Hepatocyte (in vitro differentiated cells): ENCODE measurements at regions not wholly inside any gene's neighbourhood (a gene's known extent, or its start where the extent isn't known, plus 50 kb on each side); places are given as distances from the start of the nearest gene placed in this dataset.

Source experiments
- EZH2 ChIP-seq: fragments of 200-600 bp; sonication (generic); IDR thresholded peaks from 2 replicates; pipeline ENCODE4 v1.6.1; 2016; ENCODE audit warnings: antibody characterized with exemption, mild to moderate bottlenecking, borderline replicate concordance
- EZH2phosphoT487 ChIP-seq: fragments of 200-600 bp; sonication (generic); IDR thresholded peaks from one replicate; pipeline ENCODE4 v1.6.1; 2018; ENCODE audit warnings: antibody characterized with exemption, mild to moderate bottlenecking, low read depth, moderate library complexity; ENCODE audit not compliant: unreplicated experiment, severe bottlenecking
- TF ChIP-seq, protein P1 (sequence below): fragments of 200-600 bp; sonication (generic); IDR thresholded peaks from 2 replicates; pipeline ENCODE4 v1.5.1; 2016; ENCODE audit warnings: antibody characterized with exemption, mild to moderate bottlenecking; ENCODE audit not compliant: poor library complexity

DNA sequence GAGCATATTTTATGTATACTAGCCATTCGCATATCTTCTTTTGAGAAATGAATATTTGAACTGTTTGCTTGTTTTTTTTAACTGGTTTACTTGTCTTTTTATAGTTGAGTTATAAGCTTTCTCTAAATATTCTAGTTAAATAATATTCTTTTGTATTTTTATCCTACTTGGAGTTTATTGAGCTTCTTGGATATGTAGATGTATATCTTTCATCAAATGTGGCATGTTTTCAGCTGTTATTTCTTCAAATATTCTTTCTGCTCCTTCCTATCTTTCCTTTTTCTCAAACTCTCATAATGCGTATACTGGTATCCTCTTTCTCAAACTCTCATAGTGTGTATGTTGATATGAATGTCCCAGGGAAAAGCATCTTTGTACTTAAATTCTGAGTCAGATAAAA, 100.3 kb upstream of the NCKAP5 start:
- TF ChIP-seq, protein P1, sequence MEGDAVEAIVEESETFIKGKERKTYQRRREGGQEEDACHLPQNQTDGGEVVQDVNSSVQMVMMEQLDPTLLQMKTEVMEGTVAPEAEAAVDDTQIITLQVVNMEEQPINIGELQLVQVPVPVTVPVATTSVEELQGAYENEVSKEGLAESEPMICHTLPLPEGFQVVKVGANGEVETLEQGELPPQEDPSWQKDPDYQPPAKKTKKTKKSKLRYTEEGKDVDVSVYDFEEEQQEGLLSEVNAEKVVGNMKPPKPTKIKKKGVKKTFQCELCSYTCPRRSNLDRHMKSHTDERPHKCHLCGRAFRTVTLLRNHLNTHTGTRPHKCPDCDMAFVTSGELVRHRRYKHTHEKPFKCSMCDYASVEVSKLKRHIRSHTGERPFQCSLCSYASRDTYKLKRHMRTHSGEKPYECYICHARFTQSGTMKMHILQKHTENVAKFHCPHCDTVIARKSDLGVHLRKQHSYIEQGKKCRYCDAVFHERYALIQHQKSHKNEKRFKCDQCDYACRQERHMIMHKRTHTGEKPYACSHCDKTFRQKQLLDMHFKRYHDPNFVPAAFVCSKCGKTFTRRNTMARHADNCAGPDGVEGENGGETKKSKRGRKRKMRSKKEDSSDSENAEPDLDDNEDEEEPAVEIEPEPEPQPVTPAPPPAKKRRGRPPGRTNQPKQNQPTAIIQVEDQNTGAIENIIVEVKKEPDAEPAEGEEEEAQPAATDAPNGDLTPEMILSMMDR: no peak
- TF ChIP-seq EZH2 (no peak), EZH2phosphoT487 (no peak)
